Uterus (tissue), 2 donors: ENCODE measurements at regions not wholly inside any gene's neighbourhood (a gene's known extent, or its start where the extent isn't known, plus 50 kb on each side); places are given as distances from the start of the nearest gene placed in this dataset.
"Not testable (repeated sequence)": the region's sequence is repeated elsewhere in the genome, so short reads cannot be mapped to it uniquely, and the experiment has no call there.

Experiments used
- POLR2A ChIP-seq, 2 donors: fragments of 450-650 bp; IDR thresholded peaks; one replicate each; pipeline ENCODE4 v1.6.1; 2016; ENCODE audit warnings: antibody characterized with exemption in 2 of 2, mild to moderate bottlenecking in 1 of 2, moderate library complexity in 1 of 2
- TF ChIP-seq, protein P1 (sequence below), 4 experiments: fragments of 200-600 bp in 2 of 4; fragments of 450-650 bp in 2 of 4; sonication (generic) in 2 of 4; IDR thresholded peaks; one replicate each; pipeline ENCODE4 v1.5.1; 2016 to 2019; ENCODE audit warnings: antibody characterized with exemption in 4 of 4, mild to moderate bottlenecking in 2 of 4, moderate library complexity in 1 of 4

DNA sequence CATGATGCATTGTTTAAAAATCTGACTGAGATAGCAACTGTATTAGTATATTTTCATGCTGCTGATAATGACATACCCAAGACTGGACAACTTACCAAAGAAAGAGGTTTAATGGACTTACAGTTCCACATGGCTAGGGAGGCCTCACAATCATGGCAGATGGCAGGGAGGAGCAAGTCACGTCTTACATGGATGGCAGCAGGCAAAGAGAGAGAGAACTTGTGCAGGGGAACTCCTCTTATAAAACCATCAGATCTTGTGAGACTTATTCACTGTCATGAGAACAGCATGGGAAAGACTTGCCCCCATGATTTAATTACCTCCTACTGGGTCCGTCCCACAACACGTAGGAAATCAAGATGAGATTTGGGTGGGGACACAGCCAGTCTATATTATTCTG lies 81.3 kb upstream of the CCDC179 start:
- TF ChIP-seq, protein P1, sequence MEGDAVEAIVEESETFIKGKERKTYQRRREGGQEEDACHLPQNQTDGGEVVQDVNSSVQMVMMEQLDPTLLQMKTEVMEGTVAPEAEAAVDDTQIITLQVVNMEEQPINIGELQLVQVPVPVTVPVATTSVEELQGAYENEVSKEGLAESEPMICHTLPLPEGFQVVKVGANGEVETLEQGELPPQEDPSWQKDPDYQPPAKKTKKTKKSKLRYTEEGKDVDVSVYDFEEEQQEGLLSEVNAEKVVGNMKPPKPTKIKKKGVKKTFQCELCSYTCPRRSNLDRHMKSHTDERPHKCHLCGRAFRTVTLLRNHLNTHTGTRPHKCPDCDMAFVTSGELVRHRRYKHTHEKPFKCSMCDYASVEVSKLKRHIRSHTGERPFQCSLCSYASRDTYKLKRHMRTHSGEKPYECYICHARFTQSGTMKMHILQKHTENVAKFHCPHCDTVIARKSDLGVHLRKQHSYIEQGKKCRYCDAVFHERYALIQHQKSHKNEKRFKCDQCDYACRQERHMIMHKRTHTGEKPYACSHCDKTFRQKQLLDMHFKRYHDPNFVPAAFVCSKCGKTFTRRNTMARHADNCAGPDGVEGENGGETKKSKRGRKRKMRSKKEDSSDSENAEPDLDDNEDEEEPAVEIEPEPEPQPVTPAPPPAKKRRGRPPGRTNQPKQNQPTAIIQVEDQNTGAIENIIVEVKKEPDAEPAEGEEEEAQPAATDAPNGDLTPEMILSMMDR (IDR thresholded peaks at IDR 0.05): not testable (repeated sequence)
- not testable (repeated sequence) for TF ChIP-seq POLR2A (IDR thresholded peaks at IDR 0.05)
